ENCODE measurements at regions not wholly inside any gene's neighbourhood (a gene's known extent, or its start where the extent isn't known, plus 50 kb on each side); places are given as distances from the start of the nearest gene placed in this dataset.

DNA sequence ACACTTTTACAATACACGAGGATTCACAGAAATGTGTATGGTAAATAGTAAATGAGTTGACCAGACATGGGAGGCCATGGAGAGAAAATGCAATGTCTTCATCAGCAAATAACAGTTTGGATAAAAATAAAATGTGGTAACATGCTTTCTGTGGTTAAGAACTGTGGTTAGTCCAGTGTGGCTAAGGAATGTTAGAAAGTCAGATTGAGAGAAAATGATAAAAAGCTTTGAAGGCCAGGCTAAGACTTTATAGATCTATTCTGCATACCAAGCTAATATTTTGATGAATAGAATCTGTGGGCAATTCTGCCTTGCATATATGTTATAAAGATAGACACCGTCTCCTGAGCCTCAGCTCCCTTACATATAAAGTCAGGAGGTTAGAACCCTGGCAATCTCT lies 215.9 kb downstream of the SOX11 start:
- no peak for TF ChIP-seq ZFX (IDR thresholded peaks at IDR 0.05; ENCODE audit: borderline replicate concordance)
- TF ChIP-seq, protein P1, sequence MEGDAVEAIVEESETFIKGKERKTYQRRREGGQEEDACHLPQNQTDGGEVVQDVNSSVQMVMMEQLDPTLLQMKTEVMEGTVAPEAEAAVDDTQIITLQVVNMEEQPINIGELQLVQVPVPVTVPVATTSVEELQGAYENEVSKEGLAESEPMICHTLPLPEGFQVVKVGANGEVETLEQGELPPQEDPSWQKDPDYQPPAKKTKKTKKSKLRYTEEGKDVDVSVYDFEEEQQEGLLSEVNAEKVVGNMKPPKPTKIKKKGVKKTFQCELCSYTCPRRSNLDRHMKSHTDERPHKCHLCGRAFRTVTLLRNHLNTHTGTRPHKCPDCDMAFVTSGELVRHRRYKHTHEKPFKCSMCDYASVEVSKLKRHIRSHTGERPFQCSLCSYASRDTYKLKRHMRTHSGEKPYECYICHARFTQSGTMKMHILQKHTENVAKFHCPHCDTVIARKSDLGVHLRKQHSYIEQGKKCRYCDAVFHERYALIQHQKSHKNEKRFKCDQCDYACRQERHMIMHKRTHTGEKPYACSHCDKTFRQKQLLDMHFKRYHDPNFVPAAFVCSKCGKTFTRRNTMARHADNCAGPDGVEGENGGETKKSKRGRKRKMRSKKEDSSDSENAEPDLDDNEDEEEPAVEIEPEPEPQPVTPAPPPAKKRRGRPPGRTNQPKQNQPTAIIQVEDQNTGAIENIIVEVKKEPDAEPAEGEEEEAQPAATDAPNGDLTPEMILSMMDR (IDR thresholded peaks at IDR 0.05): no peak

DNA sequence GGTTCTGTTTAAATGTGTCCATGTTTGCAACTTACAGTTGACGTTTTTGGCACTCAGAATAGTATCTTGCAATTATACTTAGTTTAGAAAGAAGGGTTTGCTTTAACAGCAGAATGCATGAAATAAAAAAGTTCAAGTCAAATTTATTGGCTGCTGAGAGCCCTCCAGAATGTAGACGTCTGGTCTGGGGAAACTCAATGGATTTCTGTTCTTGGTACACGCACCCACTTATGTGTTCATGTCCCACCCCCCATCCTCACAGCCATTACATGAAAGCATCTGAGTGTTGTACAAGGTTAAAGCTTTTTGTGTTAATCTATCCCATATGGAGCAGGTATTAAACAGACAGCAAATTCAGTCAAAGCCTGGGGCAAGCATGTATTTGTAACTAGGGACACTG lies 219.5 kb downstream of the SOX11 start:
- no peak overlapping the region for H3K27ac ChIP-seq
- TF ChIP-seq ZFX (IDR thresholded peaks at IDR 0.05; ENCODE audit: borderline replicate concordance): no peak
- TF ChIP-seq, protein P1 (IDR thresholded peaks at IDR 0.05): no peak

More for the DNA sequence above, 215.9 kb downstream of the SOX11 start:
- no peak overlapping the region for H3K27ac ChIP-seq

DNA sequence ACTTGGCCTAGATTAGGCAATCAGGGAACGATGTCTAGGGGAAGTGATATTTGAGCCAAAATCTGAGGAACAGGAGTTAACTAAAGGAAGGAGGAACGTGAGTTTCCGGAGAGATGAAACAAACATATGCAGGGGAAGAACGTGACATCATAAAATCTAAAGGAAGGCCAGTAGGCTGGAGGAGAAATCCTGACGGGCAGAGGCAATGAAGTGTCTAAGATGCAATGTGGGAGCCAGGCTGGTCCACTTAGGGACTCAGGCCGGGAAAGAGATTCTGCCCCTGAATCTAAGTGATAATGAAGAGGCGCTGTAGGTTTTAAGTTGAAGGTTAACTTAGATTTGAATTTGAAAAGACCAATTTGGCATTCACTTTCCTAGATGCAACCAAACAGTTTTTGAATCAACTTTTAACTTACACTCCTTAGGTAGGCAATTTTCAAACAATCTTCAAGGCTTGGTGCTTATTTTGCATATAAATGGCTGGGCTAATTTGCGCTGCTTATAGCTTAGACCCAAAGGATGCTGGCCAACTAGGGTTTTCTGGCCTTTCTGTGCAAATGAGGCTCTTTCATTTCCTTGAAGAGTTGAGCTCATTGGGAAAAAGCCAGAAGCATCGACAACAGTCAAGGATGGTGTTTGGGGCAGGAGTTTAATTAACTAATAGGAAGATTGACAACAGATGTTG lies 221.7 kb downstream of the SOX11 start:
- H3K27ac ChIP-seq: no peak overlapping the region
- TF ChIP-seq, protein P1 (IDR thresholded peaks at IDR 0.05): no peak
- TF ChIP-seq ZFX (IDR thresholded peaks at IDR 0.05; ENCODE audit: borderline replicate concordance): no peak

DNA sequence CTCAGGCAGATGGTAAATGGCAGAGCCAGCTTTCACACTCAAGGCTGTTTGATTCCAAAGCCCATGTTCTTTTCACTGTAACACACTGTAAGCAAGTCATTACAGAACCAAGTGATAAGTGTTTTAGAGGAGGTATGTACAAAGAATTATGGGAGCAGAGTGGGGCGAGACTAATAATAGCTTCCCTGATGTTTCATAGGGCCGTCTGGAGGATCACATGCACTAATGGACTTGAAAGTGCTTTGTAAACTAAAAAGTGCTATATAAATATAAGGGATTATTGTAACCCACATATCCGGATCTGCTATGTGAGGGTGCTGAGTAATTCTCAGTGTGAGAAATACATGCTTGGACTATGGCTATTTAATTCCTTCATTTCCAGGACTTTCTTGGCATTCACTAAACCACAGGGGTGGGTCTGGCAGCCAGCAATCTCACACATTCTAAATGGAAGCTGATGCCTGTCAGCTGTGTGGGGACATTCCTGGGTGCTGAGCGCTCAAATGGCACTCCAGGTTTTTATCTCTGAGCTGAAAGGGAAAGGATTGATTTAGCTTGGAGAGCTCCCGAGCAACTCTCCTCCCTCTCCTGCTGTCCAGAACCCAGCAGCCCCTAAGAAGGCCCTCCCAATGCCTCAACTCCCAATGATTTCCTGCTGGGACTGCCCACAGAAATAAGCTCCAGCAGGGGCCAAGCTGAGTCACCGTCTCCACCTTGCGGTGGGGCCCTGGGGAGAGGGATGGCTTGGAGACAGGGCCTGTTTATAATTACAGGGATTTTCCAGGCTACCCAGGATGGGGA lies 222.8 kb downstream of the SOX11 start:
- TF ChIP-seq, protein P1 (IDR thresholded peaks at IDR 0.05): no peak
- no peak for TF ChIP-seq ZFX (IDR thresholded peaks at IDR 0.05; ENCODE audit: borderline replicate concordance)
- no peak overlapping the region for H3K27ac ChIP-seq

DNA sequence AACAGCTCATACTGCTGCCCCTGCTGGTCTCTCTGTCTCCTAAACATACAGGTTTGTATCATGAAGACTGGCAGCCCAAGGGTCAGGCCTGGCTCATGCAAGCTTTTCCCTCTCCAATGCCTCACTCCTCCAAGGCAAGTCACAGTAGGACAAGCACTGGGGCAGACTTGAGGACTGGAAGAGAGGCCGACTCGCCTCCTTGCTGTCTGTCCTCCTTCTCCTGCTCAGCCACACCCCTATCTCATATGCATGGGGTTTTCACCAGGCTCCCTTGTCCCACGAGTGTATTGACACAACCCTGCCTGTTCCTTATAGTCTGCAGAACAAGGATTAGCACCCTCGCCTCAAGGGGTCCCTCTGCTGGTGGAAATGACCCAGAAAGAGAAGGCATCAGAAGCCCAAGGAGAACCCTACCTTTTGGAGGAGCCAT lies 223.7 kb downstream of the SOX11 start:
- TF ChIP-seq ZFX (IDR thresholded peaks at IDR 0.05; ENCODE audit: borderline replicate concordance): no peak
- TF ChIP-seq, protein P1 (IDR thresholded peaks at IDR 0.05): peak; percentile 79
- H3K27ac ChIP-seq: no peak overlapping the region

DNA sequence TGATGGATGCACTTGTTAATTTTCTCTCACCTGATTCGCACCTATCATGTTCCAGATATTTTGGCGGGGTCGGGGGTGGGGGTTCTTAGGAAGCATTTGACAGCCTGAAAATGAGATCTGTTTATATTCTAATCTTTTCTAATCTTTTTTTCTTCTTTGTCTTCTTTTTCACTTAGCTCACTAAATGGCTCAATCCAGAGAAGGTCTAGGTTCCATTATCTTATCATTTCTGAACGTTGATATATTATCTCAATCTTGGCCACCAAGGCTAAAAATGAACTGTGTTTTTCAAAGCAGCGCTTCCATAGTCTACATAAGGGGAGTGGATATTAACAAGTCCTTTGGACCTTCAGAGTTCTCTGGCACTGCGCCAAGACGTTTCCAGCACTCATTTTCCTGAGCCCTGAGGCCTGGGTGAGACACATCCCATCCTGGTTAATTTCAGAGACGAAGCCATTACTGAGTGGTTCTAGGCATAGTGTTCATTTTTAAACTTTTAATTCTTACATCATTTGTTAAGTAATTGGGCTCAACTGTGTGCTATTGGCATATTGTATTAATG lies 229.0 kb downstream of the SOX11 start:
- H3K27ac ChIP-seq: no peak overlapping the region
- no peak for TF ChIP-seq ZFX (IDR thresholded peaks at IDR 0.05; ENCODE audit: borderline replicate concordance)
- TF ChIP-seq, protein P1 (IDR thresholded peaks at IDR 0.05): no peak

Measured in 22Rv1 (cell line).